ENCODE measurements at regions not wholly inside any gene's neighbourhood (a gene's known extent, or its start where the extent isn't known, plus 50 kb on each side); places are given as distances from the start of the nearest gene placed in this dataset.

DNA sequence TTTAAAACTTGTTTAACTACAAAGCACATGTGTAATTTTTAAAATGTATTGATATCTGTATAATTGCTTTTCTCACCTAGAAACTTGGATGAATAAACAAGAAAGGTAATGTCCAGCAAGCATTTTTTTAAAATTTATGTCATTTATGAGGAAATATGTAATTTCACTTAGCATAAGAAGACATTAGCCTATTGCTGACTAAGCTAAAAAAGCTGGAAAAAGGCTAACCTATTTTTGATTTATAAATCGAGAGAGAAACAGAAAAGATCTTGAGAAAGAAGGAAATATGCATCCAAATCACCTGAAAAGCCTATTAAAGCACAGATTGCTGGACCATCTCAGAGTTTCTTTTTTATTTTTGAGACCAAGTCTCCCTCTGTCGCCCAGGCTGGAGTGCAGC lies 1181.3 kb downstream of the SLITRK1 start:
- Histone ChIP-seq H3K4me3 (ENCODE audit: low read length in 3 of 3) (no peak overlapping the region), H3K9me3 (ENCODE audit: control insufficient read depth in 2 of 3, insufficient read depth in 1 of 3, low read length in 3 of 3) (no peaks in the 10 kb centered on the region), H3K9ac (ENCODE audit: low read length in 3 of 3) (no peak overlapping the region), H3K4me1 (ENCODE audit: control insufficient read depth in 2 of 3, insufficient read depth in 2 of 3, low read depth in 1 of 3, low read length in 3 of 3) (no peaks in the 10 kb centered on the region), H3K27me3 (ENCODE audit: control insufficient read depth, insufficient read depth, low read length) (no peaks in the 10 kb centered on the region), H3K36me3 (ENCODE audit: control insufficient read depth in 2 of 3, insufficient read depth in 3 of 3, low read length in 3 of 3) (no peaks in the 10 kb centered on the region), H3K27ac (ENCODE audit: low read depth in 2 of 2, low read length in 2 of 2) (no peak overlapping the region)
- TF ChIP-seq, protein P1, sequence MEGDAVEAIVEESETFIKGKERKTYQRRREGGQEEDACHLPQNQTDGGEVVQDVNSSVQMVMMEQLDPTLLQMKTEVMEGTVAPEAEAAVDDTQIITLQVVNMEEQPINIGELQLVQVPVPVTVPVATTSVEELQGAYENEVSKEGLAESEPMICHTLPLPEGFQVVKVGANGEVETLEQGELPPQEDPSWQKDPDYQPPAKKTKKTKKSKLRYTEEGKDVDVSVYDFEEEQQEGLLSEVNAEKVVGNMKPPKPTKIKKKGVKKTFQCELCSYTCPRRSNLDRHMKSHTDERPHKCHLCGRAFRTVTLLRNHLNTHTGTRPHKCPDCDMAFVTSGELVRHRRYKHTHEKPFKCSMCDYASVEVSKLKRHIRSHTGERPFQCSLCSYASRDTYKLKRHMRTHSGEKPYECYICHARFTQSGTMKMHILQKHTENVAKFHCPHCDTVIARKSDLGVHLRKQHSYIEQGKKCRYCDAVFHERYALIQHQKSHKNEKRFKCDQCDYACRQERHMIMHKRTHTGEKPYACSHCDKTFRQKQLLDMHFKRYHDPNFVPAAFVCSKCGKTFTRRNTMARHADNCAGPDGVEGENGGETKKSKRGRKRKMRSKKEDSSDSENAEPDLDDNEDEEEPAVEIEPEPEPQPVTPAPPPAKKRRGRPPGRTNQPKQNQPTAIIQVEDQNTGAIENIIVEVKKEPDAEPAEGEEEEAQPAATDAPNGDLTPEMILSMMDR (IDR thresholded peaks at IDR 0.05; ENCODE audit: borderline replicate concordance, extremely low read depth, insufficient read depth) = no peak
- intact Hi-C loops (cut with DNase I) = no loop called here
- DNase-seq = no peak
- no peak for FAIRE-seq

DNA sequence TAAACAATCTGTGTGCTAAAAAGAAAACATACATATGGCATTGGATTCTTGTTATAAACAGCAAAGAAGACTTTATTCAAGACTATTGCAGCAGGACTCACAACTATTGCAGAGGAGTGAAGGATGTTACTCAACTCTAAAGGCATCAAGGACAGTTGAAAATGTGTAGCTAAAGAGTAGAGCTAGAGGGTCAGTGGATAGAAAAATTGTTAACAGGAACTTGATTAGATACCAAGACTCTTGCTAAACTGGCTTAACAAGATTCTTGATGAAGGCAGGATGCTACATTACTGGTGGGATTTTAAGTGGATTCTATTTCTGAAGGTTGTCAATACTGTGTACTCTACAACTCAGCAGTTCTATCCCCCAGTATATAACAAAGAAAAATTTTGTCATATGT lies 1183.3 kb downstream of the SLITRK1 start:
- Histone ChIP-seq H3K27ac (ENCODE audit: low read depth in 2 of 2, low read length in 2 of 2) (no peak overlapping the region), H3K9ac (ENCODE audit: low read length in 3 of 3) (no peak overlapping the region), H3K36me3 (ENCODE audit: control insufficient read depth in 2 of 3, insufficient read depth in 3 of 3, low read length in 3 of 3) (no peaks in the 10 kb centered on the region), H3K4me3 (ENCODE audit: low read length in 3 of 3) (no peak overlapping the region), H3K4me1 (ENCODE audit: control insufficient read depth in 2 of 3, insufficient read depth in 2 of 3, low read depth in 1 of 3, low read length in 3 of 3) (no peaks in the 10 kb centered on the region), H3K27me3 (ENCODE audit: control insufficient read depth, insufficient read depth, low read length) (no peaks in the 10 kb centered on the region), H3K9me3 (ENCODE audit: control insufficient read depth in 2 of 3, insufficient read depth in 1 of 3, low read length in 3 of 3) (no peaks in the 10 kb centered on the region)
- TF ChIP-seq, protein P1 (IDR thresholded peaks at IDR 0.05; ENCODE audit: borderline replicate concordance, extremely low read depth, insufficient read depth) = no peak
- intact Hi-C loops (cut with DNase I) = no loop called here
- DNase-seq = no peak
- FAIRE-seq = no peak

DNA sequence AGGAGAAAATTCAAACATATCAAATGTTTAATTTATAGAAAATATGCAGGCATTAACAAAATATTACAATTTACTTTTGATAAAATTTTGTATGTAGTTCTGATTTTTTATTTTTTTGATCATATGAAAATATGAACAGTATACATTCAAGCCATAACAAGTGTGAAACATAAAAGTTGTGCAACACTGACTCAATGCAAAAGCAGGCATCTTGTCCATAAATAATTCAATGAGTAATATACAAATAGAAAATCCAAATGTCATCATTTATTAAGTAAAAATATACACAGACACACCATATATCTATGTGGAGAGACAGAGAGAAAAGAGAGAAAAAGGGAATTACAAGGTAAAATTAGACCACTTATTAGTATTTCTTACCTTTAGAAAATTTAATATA lies 1183.9 kb downstream of the SLITRK1 start:
- Histone ChIP-seq H3K4me1 (ENCODE audit: control insufficient read depth in 2 of 3, insufficient read depth in 2 of 3, low read depth in 1 of 3, low read length in 3 of 3) (no peaks in the 10 kb centered on the region), H3K9ac (ENCODE audit: low read length in 3 of 3) (no peak overlapping the region), H3K36me3 (ENCODE audit: control insufficient read depth in 2 of 3, insufficient read depth in 3 of 3, low read length in 3 of 3) (no peaks in the 10 kb centered on the region), H3K27ac (ENCODE audit: low read depth in 2 of 2, low read length in 2 of 2) (no peak overlapping the region), H3K9me3 (ENCODE audit: control insufficient read depth in 2 of 3, insufficient read depth in 1 of 3, low read length in 3 of 3) (no peaks in the 10 kb centered on the region), H3K4me3 (ENCODE audit: low read length in 3 of 3) (no peak overlapping the region), H3K27me3 (ENCODE audit: control insufficient read depth, insufficient read depth, low read length) (no peaks in the 10 kb centered on the region)
- TF ChIP-seq, protein P1 (IDR thresholded peaks at IDR 0.05; ENCODE audit: borderline replicate concordance, extremely low read depth, insufficient read depth) = no peak
- no peak for DNase-seq
- intact Hi-C loops (cut with DNase I) = no loop called here
- no peak for FAIRE-seq

DNA sequence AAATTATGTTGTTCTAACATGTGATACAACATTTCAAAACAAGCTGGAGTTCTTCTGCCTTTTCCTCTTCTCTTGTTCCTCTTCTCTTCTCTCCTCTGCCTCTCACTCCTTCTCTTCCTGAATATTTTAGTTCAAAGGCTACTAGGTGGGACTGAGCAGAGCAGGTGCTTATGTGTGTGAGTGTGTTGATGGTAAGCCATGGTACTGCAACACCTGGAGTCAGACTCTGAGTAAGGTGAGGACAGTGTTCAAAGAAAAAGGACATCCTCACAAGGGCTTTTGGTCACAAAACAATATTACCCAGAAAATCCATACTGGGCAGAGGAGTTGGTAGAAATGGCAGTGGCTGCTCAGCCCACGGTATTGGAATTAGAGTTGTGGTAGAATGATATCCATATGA lies 1188.7 kb downstream of the SLITRK1 start:
- DNase-seq (no peak), FAIRE-seq (no peak)
- no peak overlapping the region for H3K9ac ChIP-seq (ENCODE audit: low read length in 3 of 3)
- H3K4me3 ChIP-seq (ENCODE audit: low read length in 3 of 3) = no peak overlapping the region
- no peaks in the 10 kb centered on the region for H3K36me3 ChIP-seq (ENCODE audit: control insufficient read depth in 2 of 3, insufficient read depth in 3 of 3, low read length in 3 of 3)
- no peaks in the 10 kb centered on the region for H3K9me3 ChIP-seq (ENCODE audit: control insufficient read depth in 2 of 3, insufficient read depth in 1 of 3, low read length in 3 of 3)
- H3K27me3 ChIP-seq (ENCODE audit: control insufficient read depth, insufficient read depth, low read length) = no peaks in the 10 kb centered on the region
- intact Hi-C loops (cut with DNase I) = no loop called here
- TF ChIP-seq, protein P1 (IDR thresholded peaks at IDR 0.05; ENCODE audit: borderline replicate concordance, extremely low read depth, insufficient read depth) = no peak
- no peaks in the 10 kb centered on the region for H3K4me1 ChIP-seq (ENCODE audit: control insufficient read depth in 2 of 3, insufficient read depth in 2 of 3, low read depth in 1 of 3, low read length in 3 of 3)
- no peak overlapping the region for H3K27ac ChIP-seq (ENCODE audit: low read depth in 2 of 2, low read length in 2 of 2)
